WTC11 (cell line): ENCODE measurements at regions not wholly inside any gene's neighbourhood (a gene's known extent, or its start where the extent isn't known, plus 50 kb on each side); places are given as distances from the start of the nearest gene placed in this dataset.

Experiments used
- ATAC-seq: fragments of 200-7000 bp; cut with Tn5 transposase; 2 replicates; pipeline ENCODE4 v1.10.0; 2021; ENCODE audit warnings: mild to moderate bottlenecking, moderate library complexity
- CTCF ChIA-PET: fragments of 300-600 bp; sonication (Branson Sonifier 250); formaldehyde crosslinking; loops from one replicate; lab custom pipeline; 2021; ENCODE audit warnings: antibody characterized with exemption; lab: Charles Lee
- POLR2A ChIA-PET: fragments of 350-600 bp; sonication (Branson Sonifier 250); formaldehyde crosslinking; loops from one replicate; lab custom pipeline; 2021; ENCODE audit warnings: antibody characterized with exemption; lab: Charles Lee
- DNase-seq: peaks from one replicate; pipeline ENCODE4 v3.0.0; 2021; ENCODE audit warnings: low spot score
- H3K27ac Mint-ChIP-seq: 2 replicates; pipeline ENCODE4 v1.8.0; 2021; ENCODE audit warnings: mixed read lengths
- H3K27me3 Mint-ChIP-seq: 2 replicates; pipeline ENCODE4 v1.8.0; 2021; ENCODE audit warnings: low read depth, mild to moderate bottlenecking, moderate library complexity, mixed read lengths
- H3K36me3 Mint-ChIP-seq: 2 replicates; pipeline ENCODE4 v1.8.0; 2021; ENCODE audit warnings: mixed read lengths
- H3K4me1 Mint-ChIP-seq: 2 replicates; pipeline ENCODE4 v1.8.0; 2022; ENCODE audit warnings: mixed read lengths
- H3K4me3 Mint-ChIP-seq: 2 replicates; pipeline ENCODE4 v1.8.0; 2021; ENCODE audit warnings: mild to moderate bottlenecking, moderate library complexity, mixed read lengths
- H3K9me3 Mint-ChIP-seq: 2 replicates; pipeline ENCODE4 v1.8.0; 2021; ENCODE audit warnings: mixed read lengths
- AR ChIP-seq: fragments of 250-450 bp; sonication (Bioruptor Pico); IDR thresholded peaks from 2 replicates; pipeline ENCODE4 v1.9.0; 2021; ENCODE audit warnings: mild to moderate bottlenecking
- ATF3 ChIP-seq: sonication (generic); formaldehyde crosslinking; conservative IDR thresholded peaks from 2 replicates; pipeline ENCODE4 v1.8.1; 2022; ENCODE audit warnings: mild to moderate bottlenecking, missing genetic modification reagents
- EMX1 ChIP-seq: fragments of 250-450 bp; sonication (Bioruptor Pico); IDR thresholded peaks from 2 replicates; pipeline ENCODE4 v1.8.0; 2021; ENCODE audit warnings: mild to moderate bottlenecking
- HMGXB4 ChIP-seq: sonication (generic); formaldehyde crosslinking; IDR thresholded peaks from 2 replicates; pipeline ENCODE4 v1.8.1; 2023; ENCODE audit warnings: mild to moderate bottlenecking, moderate library complexity, missing genetic modification reagents
- KAT7 ChIP-seq: sonication (generic); formaldehyde crosslinking; IDR thresholded peaks from 2 replicates; pipeline ENCODE4 v1.8.1; 2023; ENCODE audit warnings: missing genetic modification reagents, mild to moderate bottlenecking, borderline replicate concordance
- MYBL2 ChIP-seq: sonication (generic); formaldehyde crosslinking; IDR thresholded peaks from 2 replicates; pipeline ENCODE4 v1.8.1; 2023; ENCODE audit warnings: mild to moderate bottlenecking, moderate library complexity, missing genetic modification reagents
- PREB ChIP-seq: sonication (generic); formaldehyde crosslinking; IDR thresholded peaks from 2 replicates; pipeline ENCODE4 v1.8.1; 2022; ENCODE audit warnings: mild to moderate bottlenecking, missing genetic modification reagents, moderate library complexity, borderline replicate concordance
- RELA ChIP-seq: sonication (generic); formaldehyde crosslinking; IDR thresholded peaks from 2 replicates; pipeline ENCODE4 v1.8.1; 2022; ENCODE audit warnings: missing genetic modification reagents, mild to moderate bottlenecking, borderline replicate concordance
- RORB ChIP-seq: fragments of 250-450 bp; sonication (Bioruptor Pico); IDR thresholded peaks from 2 replicates; pipeline ENCODE4 v1.9.0; 2021; ENCODE audit warnings: mild to moderate bottlenecking
- SMAD3 ChIP-seq: sonication (generic); formaldehyde crosslinking; IDR thresholded peaks from 2 replicates; pipeline ENCODE4 v1.8.0; 2022; ENCODE audit warnings: missing genetic modification reagents, mild to moderate bottlenecking, borderline replicate concordance
- TEAD4 ChIP-seq: sonication (generic); formaldehyde crosslinking; IDR thresholded peaks from 2 replicates; pipeline ENCODE4 v1.8.0; 2022; ENCODE audit warnings: mild to moderate bottlenecking, missing genetic modification reagents
- USF1 ChIP-seq: sonication (generic); formaldehyde crosslinking; IDR thresholded peaks from 2 replicates; pipeline ENCODE4 v1.8.0; 2022; ENCODE audit warnings: mild to moderate bottlenecking, missing genetic modification reagents
- ZBTB21 ChIP-seq: sonication (generic); formaldehyde crosslinking; IDR thresholded peaks from 2 replicates; pipeline ENCODE4 v1.8.1; 2023; ENCODE audit warnings: mild to moderate bottlenecking, missing genetic modification reagents, borderline replicate concordance
- ZMAT4 ChIP-seq: fragments of 250-450 bp; sonication (Bioruptor Pico); IDR thresholded peaks from 2 replicates; pipeline ENCODE4 v1.9.0; 2021; ENCODE audit warnings: mild to moderate bottlenecking
- ZNF281 ChIP-seq: sonication (generic); formaldehyde crosslinking; IDR thresholded peaks from 2 replicates; pipeline ENCODE4 v1.8.0; 2023; ENCODE audit warnings: mild to moderate bottlenecking, missing genetic modification reagents
- ZNF416 ChIP-seq: fragments of 250-450 bp; sonication (Bioruptor Pico); IDR thresholded peaks from 2 replicates; pipeline ENCODE4 v1.9.0; 2021; ENCODE audit warnings: mild to moderate bottlenecking, inconsistent platforms
- ZNF425 ChIP-seq: fragments of 250-450 bp; sonication (Bioruptor Pico); conservative IDR thresholded peaks from 2 replicates; pipeline ENCODE4 v1.9.0; 2021; ENCODE audit warnings: mild to moderate bottlenecking

- DNase-seq (no peak), ATAC-seq (no peak)
- peaks cover 21% of the 10 kb centered on the region for H3K4me1 Mint-ChIP-seq
- H3K4me3 Mint-ChIP-seq = no peak overlapping the region
- no peaks in the 10 kb centered on the region for H3K36me3 Mint-ChIP-seq
- H3K9me3 Mint-ChIP-seq = no peaks in the 10 kb centered on the region
- no peak for TF ChIP-seq SMAD3
- no peak for TF ChIP-seq ZNF281 (CRISPR knock-in tag)
- no peak for TF ChIP-seq ZBTB21
- no peak for TF ChIP-seq AR (CRISPR knock-in tag)
- no peaks in the 10 kb centered on the region for H3K27me3 Mint-ChIP-seq
- H3K27ac Mint-ChIP-seq = no peak overlapping the region
- ChIA-PET POLR2A (no interaction called here), CTCF (no interaction called here)
Measured at GRCh38 chr9:108109927-108110690, 620.5 kb upstream of the KLF4 start.

GRCh38 chr9:108108852-108109448 lies 619.4 kb upstream of the KLF4 start:
- ChIA-PET POLR2A (no interaction called here), CTCF (no interaction called here)
- Mint-ChIP-seq H3K4me1 (peaks cover 23% of the 10 kb centered on the region), H3K27ac (no peak overlapping the region), H3K27me3 (no peaks in the 10 kb centered on the region), H3K4me3 (no peak overlapping the region), H3K9me3 (no peaks in the 10 kb centered on the region), H3K36me3 (no peaks in the 10 kb centered on the region)
- TF ChIP-seq RELA (CRISPR knock-in tag) = no peak
- DNase-seq (no peak), ATAC-seq (no peak)

- Mint-ChIP-seq H3K27ac (no peak overlapping the region), H3K27me3 (no peaks in the 10 kb centered on the region), H3K4me3 (no peak overlapping the region), H3K4me1 (peaks cover 23% of the 10 kb centered on the region), H3K36me3 (no peaks in the 10 kb centered on the region), H3K9me3 (no peaks in the 10 kb centered on the region)
- CTCF ChIA-PET = no interaction called here
- POLR2A ChIA-PET = no interaction called here
- no peak for DNase-seq
- no peak for ATAC-seq
- TF ChIP-seq TEAD4 (CRISPR knock-in tag) (no peak), ATF3 (CRISPR knock-in tag) (no peak), ZNF425 (no peak), ZBTB21 (no peak), USF1 (CRISPR knock-in tag) (no peak), MYBL2 (CRISPR knock-in tag) (no peak), ZNF416 (CRISPR knock-in tag) (no peak), HMGXB4 (CRISPR knock-in tag) (no peak), PREB (CRISPR knock-in tag) (no peak), RORB (CRISPR knock-in tag) (no peak), KAT7 (CRISPR knock-in tag) (no peak), ZMAT4 (CRISPR knock-in tag) (no peak), EMX1 (CRISPR knock-in tag) (no peak)
Measured at GRCh38 chr9:108108280-108108851, 618.8 kb upstream of the KLF4 start.
